BLaER1 (cell line): ENCODE measurements at regions not wholly inside any gene's neighbourhood (a gene's known extent, or its start where the extent isn't known, plus 50 kb on each side); places are given as distances from the start of the nearest gene placed in this dataset.
"Not testable (repeated sequence)": the region's sequence is repeated elsewhere in the genome, so short reads cannot be mapped to it uniquely, and the experiment has no call there.

Source experiments
- H3K27ac ChIP-seq: shearing (Covaris generic); formaldehyde crosslinking; 2 replicates; pipeline ENCODE4 v1.8.1; 2022
- H3K27me3 ChIP-seq: shearing (Covaris generic); formaldehyde crosslinking; 2 replicates; pipeline ENCODE4 v1.8.1; 2022
- H3K36me3 ChIP-seq: shearing (Covaris generic); formaldehyde crosslinking; 2 replicates; pipeline ENCODE4 v1.8.1; 2022
- H3K4me1 ChIP-seq: shearing (Covaris generic); formaldehyde crosslinking; 2 replicates; pipeline ENCODE4 v1.8.1; 2022
- H3K4me2 ChIP-seq: shearing (Covaris generic); formaldehyde crosslinking; 2 replicates; pipeline ENCODE4 v1.8.1; 2022
- H3K4me3 ChIP-seq: shearing (Covaris generic); formaldehyde crosslinking; 2 replicates; pipeline ENCODE4 v1.8.1; 2022
- H3K9ac ChIP-seq: shearing (Covaris generic); formaldehyde crosslinking; 2 replicates; pipeline ENCODE4 v1.8.1; 2022
- H3K9me3 ChIP-seq: shearing (Covaris generic); formaldehyde crosslinking; 2 replicates; pipeline ENCODE4 v1.8.1; 2022
- H4K20me1 ChIP-seq: shearing (Covaris generic); formaldehyde crosslinking; 2 replicates; pipeline ENCODE4 v1.8.1; 2022
- Cebpa-rat ChIP-seq: shearing (Covaris generic); IDR thresholded peaks from 2 replicates; pipeline ENCODE4 v1.8.1; 2022

GRCh38 chr2:66113988-66114625 lies 320.8 kb upstream of the MEIS1 start:
- H4K20me1 ChIP-seq: no peaks in the 10 kb centered on the region
- H3K4me3 ChIP-seq: no peak overlapping the region

GRCh38 chr2:66111706-66112105 lies 323.2 kb upstream of the MEIS1 start:
- Histone ChIP-seq H3K27ac (no peak overlapping the region), H3K27me3 (no peaks in the 10 kb centered on the region), H3K36me3 (no peaks in the 10 kb centered on the region), H3K9me3 (no peaks in the 10 kb centered on the region), H3K4me2 (no peak overlapping the region), H3K9ac (no peak overlapping the region), H3K4me1 (no peaks in the 10 kb centered on the region), H3K4me3 (no peak overlapping the region), H4K20me1 (no peaks in the 10 kb centered on the region)
- TF ChIP-seq Cebpa-rat: no peak

More at GRCh38 chr2:66113988-66114625, 320.8 kb upstream of the MEIS1 start:
- no peak overlapping the region for H3K27ac ChIP-seq
- H3K36me3 ChIP-seq: no peaks in the 10 kb centered on the region
- no peak overlapping the region for H3K4me2 ChIP-seq
- no peak for TF ChIP-seq Cebpa-rat
- no peaks in the 10 kb centered on the region for H3K9me3 ChIP-seq
- H3K9ac ChIP-seq: no peak overlapping the region
- H3K4me1 ChIP-seq: no peaks in the 10 kb centered on the region
- no peaks in the 10 kb centered on the region for H3K27me3 ChIP-seq

- Histone ChIP-seq H3K4me1 (no peaks in the 10 kb centered on the region), H3K9me3 (no peaks in the 10 kb centered on the region), H3K4me3 (no peak overlapping the region), H3K9ac (no peak overlapping the region), H3K36me3 (no peaks in the 10 kb centered on the region), H3K4me2 (no peak overlapping the region), H3K27ac (no peak overlapping the region), H3K27me3 (no peaks in the 10 kb centered on the region), H4K20me1 (no peaks in the 10 kb centered on the region)
- TF ChIP-seq Cebpa-rat: no peak
Observed at GRCh38 chr2:66110608-66111007, 324.3 kb upstream of the MEIS1 start.

GRCh38 chr2:66110086-66110485 lies 324.8 kb upstream of the MEIS1 start:
- no peaks in the 10 kb centered on the region for H3K9me3 ChIP-seq
- no peaks in the 10 kb centered on the region for H3K27me3 ChIP-seq
- H3K4me2 ChIP-seq: no peak overlapping the region
- no peak overlapping the region for H3K4me3 ChIP-seq
- TF ChIP-seq Cebpa-rat: no peak
- H3K27ac ChIP-seq: no peak overlapping the region
- no peaks in the 10 kb centered on the region for H3K36me3 ChIP-seq
- H3K4me1 ChIP-seq: no peaks in the 10 kb centered on the region
- H3K9ac ChIP-seq: no peak overlapping the region
- no peaks in the 10 kb centered on the region for H4K20me1 ChIP-seq

- H3K9ac ChIP-seq: no peak overlapping the region
- H3K36me3 ChIP-seq: no peaks in the 10 kb centered on the region
- H4K20me1 ChIP-seq: no peaks in the 10 kb centered on the region
- no peak for TF ChIP-seq Cebpa-rat
- no peaks in the 10 kb centered on the region for H3K27me3 ChIP-seq
- H3K4me3 ChIP-seq: no peak overlapping the region
- H3K4me2 ChIP-seq: no peak overlapping the region
- no peaks in the 10 kb centered on the region for H3K4me1 ChIP-seq
- H3K9me3 ChIP-seq: no peaks in the 10 kb centered on the region
- H3K27ac ChIP-seq: no peak overlapping the region
Observed at GRCh38 chr2:66109419-66109818, 325.5 kb upstream of the MEIS1 start.

- no peak overlapping the region for H3K4me2 ChIP-seq
- H3K27me3 ChIP-seq: no peaks in the 10 kb centered on the region
- H3K9ac ChIP-seq: no peak overlapping the region
- no peak overlapping the region for H3K4me3 ChIP-seq
- H4K20me1 ChIP-seq: no peaks in the 10 kb centered on the region
- no peaks in the 10 kb centered on the region for H3K36me3 ChIP-seq
- H3K27ac ChIP-seq: no peak overlapping the region
- TF ChIP-seq Cebpa-rat: no peak
- no peaks in the 10 kb centered on the region for H3K4me1 ChIP-seq
- no peaks in the 10 kb centered on the region for H3K9me3 ChIP-seq
Observed at GRCh38 chr2:66105066-66105753, 329.7 kb upstream of the MEIS1 start.

- Histone ChIP-seq H3K27ac (no peak overlapping the region), H3K4me1 (no peaks in the 10 kb centered on the region), H3K4me2 (no peak overlapping the region), H3K27me3 (no peaks in the 10 kb centered on the region), H4K20me1 (no peaks in the 10 kb centered on the region), H3K9me3 (no peaks in the 10 kb centered on the region), H3K9ac (no peak overlapping the region), H3K36me3 (no peaks in the 10 kb centered on the region), H3K4me3 (no peak overlapping the region)
- no peak for TF ChIP-seq Cebpa-rat
Observed at GRCh38 chr2:66103581-66103980, 331.3 kb upstream of the MEIS1 start.

GRCh38 chr2:66101206-66101605 lies 333.7 kb upstream of the MEIS1 start:
- Histone ChIP-seq H3K4me2 (no peak overlapping the region), H3K4me1 (no peaks in the 10 kb centered on the region), H3K9ac (no peak overlapping the region), H3K27me3 (no peaks in the 10 kb centered on the region), H3K4me3 (no peak overlapping the region), H3K36me3 (no peaks in the 10 kb centered on the region), H4K20me1 (no peaks in the 10 kb centered on the region), H3K27ac (no peak overlapping the region), H3K9me3 (no peaks in the 10 kb centered on the region)
- no peak for TF ChIP-seq Cebpa-rat

GRCh38 chr2:66095820-66096345 lies 339.0 kb upstream of the MEIS1 start:
- no peak for TF ChIP-seq Cebpa-rat
- no peaks in the 10 kb centered on the region for H3K36me3 ChIP-seq
- no peak overlapping the region for H3K4me3 ChIP-seq
- no peak overlapping the region for H3K4me2 ChIP-seq
- H3K27me3 ChIP-seq: no peaks in the 10 kb centered on the region
- no peak overlapping the region for H3K9ac ChIP-seq
- no peaks in the 10 kb centered on the region for H4K20me1 ChIP-seq
- no peaks in the 10 kb centered on the region for H3K9me3 ChIP-seq
- no peak overlapping the region for H3K27ac ChIP-seq
- no peaks in the 10 kb centered on the region for H3K4me1 ChIP-seq

GRCh38 chr2:66094689-66095088 lies 340.2 kb upstream of the MEIS1 start:
- not testable (repeated sequence) for H3K27me3 ChIP-seq, H3K4me1 ChIP-seq, H3K9me3 ChIP-seq, H3K4me3 ChIP-seq, H4K20me1 ChIP-seq, H3K4me2 ChIP-seq, H3K9ac ChIP-seq, H3K36me3 ChIP-seq, H3K27ac ChIP-seq
